Natural killer cell (primary cell): ENCODE measurements at regions not wholly inside any gene's neighbourhood (a gene's known extent, or its start where the extent isn't known, plus 50 kb on each side); places are given as distances from the start of the nearest gene placed in this dataset.

Experiments used
- ATAC-seq, 3 donors: fragments of 150-1000 bp in 2 of 3; fragments of 200-7000 bp in 1 of 3; cut with Tn5 transposase; 1 replicate in 1 of 3; 2 replicates in 2 of 3; pipeline ENCODE4 v1.10.0; 2021; ENCODE audit warnings: mild to moderate bottlenecking in 2 of 3, moderate library complexity in 2 of 3
- DNase-seq, 2 donors: peaks; one replicate each; pipeline versions ENCODE4 v3.0.0 to v3.0.0-alpha.2; 2013 to 2021; ENCODE audit warnings: mixed read lengths in 1 of 2
- H3K27ac ChIP-seq: one replicate; pipeline ENCODE4 v1.5.1; 2013; ENCODE audit warnings: mild to moderate bottlenecking, low read length
- H3K27me3 ChIP-seq: one replicate; pipeline ENCODE4 v1.6.1; 2013; ENCODE audit warnings: low read length; ENCODE audit not compliant: control insufficient read depth, insufficient read depth
- H3K36me3 ChIP-seq: one replicate; pipeline ENCODE4 v1.6.1; 2013; ENCODE audit warnings: low read length; ENCODE audit not compliant: control insufficient read depth, insufficient read depth
- H3K4me1 ChIP-seq: one replicate; pipeline ENCODE4 v1.6.1; 2013; ENCODE audit warnings: low read length; ENCODE audit not compliant: control insufficient read depth, insufficient read depth
- H3K4me3 ChIP-seq: one replicate; pipeline ENCODE4 v1.5.1; 2013; ENCODE audit warnings: low read length
- H3K9me3 ChIP-seq: one replicate; pipeline ENCODE4 v1.6.1; 2013; ENCODE audit warnings: low read length; ENCODE audit not compliant: control insufficient read depth, insufficient read depth
- H3K27ac Mint-ChIP-seq, 2 donors: one replicate each; pipeline ENCODE4 v1.8.0; 2022; ENCODE audit warnings: mild to moderate bottlenecking in 2 of 2, mixed read lengths in 2 of 2, moderate library complexity in 1 of 2
- H3K27me3 Mint-ChIP-seq, 2 donors: one replicate each; pipeline ENCODE4 v1.8.0; 2022; ENCODE audit warnings: low read depth in 2 of 2, mixed read lengths in 2 of 2
- H3K36me3 Mint-ChIP-seq: one replicate; pipeline ENCODE4 v1.8.0; 2022; ENCODE audit warnings: mixed read lengths
- H3K4me1 Mint-ChIP-seq, 2 donors: one replicate each; pipeline ENCODE4 v1.8.0; 2022; ENCODE audit warnings: mixed read lengths in 2 of 2
- H3K4me3 Mint-ChIP-seq: one replicate; pipeline ENCODE4 v1.8.0; 2022; ENCODE audit warnings: mild to moderate bottlenecking, moderate library complexity, mixed read lengths
- H3K9me3 Mint-ChIP-seq, 2 donors: one replicate each; pipeline ENCODE4 v1.8.0; 2022; ENCODE audit warnings: mixed read lengths in 2 of 2
- CTCF ChIP-seq: fragments of 200-600 bp; IDR thresholded peaks from one replicate; pipeline ENCODE4 v1.8.0; 2022; ENCODE audit warnings: antibody characterized with exemption
- WGBS: methylation state at CpG from one replicate; pipeline ENCODE4 v1.1.7; 2013; ENCODE audit warnings: missing lambda C conversion rate; ENCODE audit not compliant: insufficient coverage; 5-methylcytosine and 5-hydroxymethylcytosine counted together
- intact Hi-C: fragments of 100-400 bp; cut with micrococcal nuclease; formaldehyde crosslinking; loops from one replicate; pipeline ENCODE4 v1.14.2; 2022

GRCh38 chr2:168314236-168314635, 66.8 kb upstream of the STK39 start:
- Mint-ChIP-seq H3K27me3 (no peaks in the 10 kb centered on the region), H3K4me3 (no peak overlapping the region), H3K36me3 (no peaks in the 10 kb centered on the region), H3K4me1 (peaks cover 0 to 9% of the 10 kb centered on the region in 2 donors), H3K27ac (no peak overlapping the region), H3K9me3 (no peaks in the 10 kb centered on the region)
- Histone ChIP-seq H3K4me1 (no peaks in the 10 kb centered on the region), H3K36me3 (no peaks in the 10 kb centered on the region), H3K4me3 (no peak overlapping the region), H3K27me3 (no peaks in the 10 kb centered on the region), H3K27ac (no peak overlapping the region), H3K9me3 (peaks cover 4% of the 10 kb centered on the region)
- no peak for ATAC-seq
- 95% methylated on average over 1 of the region's 1 CpG for WGBS
- TF ChIP-seq CTCF, result no peak
- intact Hi-C loops, result no loop called here
- no peak for DNase-seq

GRCh38 chr2:168315331-168316072, 68.1 kb upstream of the STK39 start:
- ATAC-seq, result no peak
- H3K27ac ChIP-seq, result no peak overlapping the region
- intact Hi-C loops, result no loop called here
- Mint-ChIP-seq H3K27ac (no peak overlapping the region), H3K36me3 (no peaks in the 10 kb centered on the region), H3K4me1 (peaks cover 0 to 9% of the 10 kb centered on the region in 2 donors), H3K9me3 (no peaks in the 10 kb centered on the region), H3K4me3 (no peak overlapping the region), H3K27me3 (no peaks in the 10 kb centered on the region)
- no peak for TF ChIP-seq CTCF
- DNase-seq, result no peak
- no peaks in the 10 kb centered on the region for H3K27me3 ChIP-seq
- no peak overlapping the region for H3K4me3 ChIP-seq
- WGBS, result 94% methylated on average over 4 of the region's 4 CpGs
- no peaks in the 10 kb centered on the region for H3K36me3 ChIP-seq
- H3K4me1 ChIP-seq, result no peaks in the 10 kb centered on the region
- H3K9me3 ChIP-seq, result peaks cover 4% of the 10 kb centered on the region

- H3K4me1 Mint-ChIP-seq, result peaks cover 0 to 9% of the 10 kb centered on the region in 2 donors
- no peaks in the 10 kb centered on the region for H3K27me3 Mint-ChIP-seq
- Histone ChIP-seq H3K27me3 (no peaks in the 10 kb centered on the region), H3K9me3 (peaks cover 4% of the 10 kb centered on the region), H3K4me1 (no peaks in the 10 kb centered on the region), H3K27ac (no peak overlapping the region), H3K4me3 (no peak overlapping the region), H3K36me3 (no peaks in the 10 kb centered on the region)
- H3K27ac Mint-ChIP-seq, result no peak overlapping the region
- no peaks in the 10 kb centered on the region for H3K9me3 Mint-ChIP-seq
- no peak for ATAC-seq
- intact Hi-C loops, result no loop called here
- no peak overlapping the region for H3K4me3 Mint-ChIP-seq
- no peak for DNase-seq
- TF ChIP-seq CTCF, result no peak
- H3K36me3 Mint-ChIP-seq, result no peaks in the 10 kb centered on the region
Observed at GRCh38 chr2:168316073-168316440, 68.7 kb upstream of the STK39 start.

GRCh38 chr2:168317282-168317681, 69.9 kb upstream of the STK39 start:
- Mint-ChIP-seq H3K27ac (no peak overlapping the region), H3K27me3 (peaks cover 0 to 4% of the 10 kb centered on the region in 2 donors), H3K36me3 (no peaks in the 10 kb centered on the region), H3K9me3 (no peaks in the 10 kb centered on the region), H3K4me3 (no peak overlapping the region), H3K4me1 (peaks cover 0 to 9% of the 10 kb centered on the region in 2 donors)
- Histone ChIP-seq H3K4me1 (no peaks in the 10 kb centered on the region), H3K36me3 (no peaks in the 10 kb centered on the region), H3K4me3 (no peak overlapping the region), H3K27ac (no peak overlapping the region), H3K27me3 (no peaks in the 10 kb centered on the region), H3K9me3 (peaks cover 4% of the 10 kb centered on the region)
- no peak for DNase-seq
- ATAC-seq, result no peak
- WGBS, result 100% methylated on average over 1 of the region's 1 CpG
- TF ChIP-seq CTCF, result no peak
- intact Hi-C loops, result no loop called here
